ENCODE measurements at regions not wholly inside any gene's neighbourhood (a gene's known extent, or its start where the extent isn't known, plus 50 kb on each side); places are given as distances from the start of the nearest gene placed in this dataset.
"Not testable (repeated sequence)": the region's sequence is repeated elsewhere in the genome, so short reads cannot be mapped to it uniquely, and the experiment has no call there.

DNA sequence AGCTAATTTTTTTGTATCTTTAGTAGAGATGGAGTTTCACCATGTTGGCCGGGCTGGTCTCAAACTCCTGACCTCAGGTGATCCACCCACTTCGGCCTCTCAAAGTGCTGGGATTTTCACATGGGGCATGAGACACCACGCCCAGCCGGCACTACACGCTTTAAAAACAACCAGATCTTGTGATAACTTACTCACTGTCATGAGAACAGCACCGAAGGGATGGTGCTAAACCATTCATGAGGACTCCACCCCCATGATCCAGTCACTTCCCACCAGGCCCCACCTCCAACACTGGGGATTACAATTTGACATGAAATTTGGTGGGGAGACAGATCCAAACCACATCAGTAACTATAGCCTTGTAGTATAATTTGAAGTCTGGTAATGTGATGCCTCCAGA is 67.4 kb upstream of the ZNF169 start:
- DNase-seq = not testable (repeated sequence)

DNA sequence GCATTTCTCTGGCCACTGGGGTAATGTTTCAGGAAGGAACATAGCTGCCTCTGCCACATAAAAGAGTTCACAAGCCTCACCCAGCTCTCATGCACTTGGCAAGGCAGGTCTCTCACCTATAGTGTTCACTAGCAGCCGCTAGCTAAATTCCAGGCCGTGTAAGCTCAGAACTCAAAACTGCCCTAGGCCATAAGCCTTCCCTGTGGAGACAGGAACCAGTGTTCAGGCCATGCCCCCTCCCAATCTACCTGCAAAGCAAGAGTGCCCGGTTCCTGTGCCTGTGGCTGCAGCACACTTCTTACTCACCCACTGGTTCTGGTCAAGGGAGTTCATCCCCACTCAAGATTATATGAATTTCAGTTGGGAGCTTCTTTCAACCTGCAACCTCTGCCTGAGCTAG is 60.7 kb upstream of the ZNF169 start:
- DNase-seq = no peak

DNA sequence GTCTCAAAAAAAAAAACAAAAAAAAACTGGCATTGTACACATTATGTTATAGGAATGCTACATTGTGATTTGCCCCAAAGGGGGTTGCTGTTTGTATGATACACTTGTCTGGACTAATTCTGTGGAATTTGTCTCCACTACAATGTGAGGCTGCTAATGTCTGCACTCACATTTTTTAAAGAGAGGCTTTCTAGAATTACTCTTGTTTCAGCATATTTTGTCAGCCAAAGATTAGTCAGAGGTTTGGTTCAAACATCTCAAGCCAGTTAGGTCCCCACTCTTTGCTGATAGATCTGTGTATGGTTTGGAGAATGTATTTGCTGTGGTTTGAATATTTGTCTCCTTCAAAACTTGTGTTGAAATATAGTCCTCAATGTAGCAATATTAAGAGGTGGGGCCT is 59.3 kb upstream of the ZNF169 start:
- DNase-seq = peak; percentile 74

DNA sequence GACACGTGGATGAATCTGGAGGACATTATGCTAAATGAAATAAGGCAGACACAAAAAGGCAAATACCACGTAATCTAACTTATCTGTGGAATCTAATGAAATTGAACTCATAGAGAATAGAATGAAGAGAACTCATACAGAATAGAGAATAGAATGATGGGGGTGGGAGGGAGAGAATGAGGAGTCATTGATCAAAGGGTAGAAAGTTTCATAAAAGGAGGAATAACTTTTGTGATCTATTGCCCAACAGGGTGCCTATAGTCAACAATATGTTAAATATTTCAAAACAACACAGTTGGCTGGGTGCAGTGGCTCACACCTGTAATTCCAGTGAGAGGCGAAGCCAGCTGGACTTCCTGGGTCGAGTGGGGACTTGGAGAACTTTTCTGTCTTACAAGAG is 54.9 kb upstream of the ZNF169 start:
- DNase-seq = no peak

DNA sequence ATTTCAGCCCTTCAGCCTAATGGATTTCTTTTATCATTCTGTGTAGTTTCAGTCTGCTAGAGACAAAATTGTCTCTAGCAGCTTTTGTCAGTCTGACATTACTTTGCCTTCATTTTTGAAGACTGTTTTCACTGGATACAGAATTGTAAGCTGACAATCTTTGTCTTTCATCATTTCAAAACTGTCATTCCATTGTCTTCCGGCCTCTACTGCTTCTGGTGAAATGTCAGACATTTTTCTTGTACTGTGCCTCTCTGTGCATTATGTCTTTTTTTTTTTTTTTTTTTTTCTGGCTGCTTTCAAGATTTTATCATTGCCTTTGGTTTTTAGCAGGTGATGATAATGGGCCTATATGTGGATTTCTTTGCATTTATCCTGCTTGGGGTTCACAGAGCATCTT is 51.3 kb upstream of the ZNF169 start:
- no peak for DNase-seq
